ENCODE measurements at regions not wholly inside any gene's neighbourhood (a gene's known extent, or its start where the extent isn't known, plus 50 kb on each side); places are given as distances from the start of the nearest gene placed in this dataset.

DNA sequence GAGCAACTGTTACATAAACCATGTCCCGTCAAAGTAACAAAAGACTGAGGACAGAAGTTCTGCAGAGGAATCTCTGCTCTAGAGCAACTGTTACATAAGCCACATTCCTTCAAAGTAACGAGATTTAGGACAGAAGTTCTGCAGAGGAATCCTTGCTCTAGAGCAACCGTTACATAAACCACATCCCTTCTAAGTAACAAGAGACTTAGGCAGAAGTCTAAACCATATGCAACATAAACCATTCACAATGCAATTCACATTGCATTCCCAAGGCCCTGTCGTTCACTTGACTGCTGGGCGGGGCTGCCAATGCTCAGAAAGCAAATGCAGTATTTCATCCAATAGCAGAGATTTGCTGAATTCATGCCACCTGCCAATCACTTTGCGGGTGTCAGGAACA is 124.4 kb upstream of the PUDP start:
- no peak for DNase-seq (ENCODE audit: low read depth)

- no peak for DNase-seq (ENCODE audit: low read depth)
Observed at GRCh38 chrX:7270933-7271332, 123.0 kb upstream of the PUDP start.

DNA sequence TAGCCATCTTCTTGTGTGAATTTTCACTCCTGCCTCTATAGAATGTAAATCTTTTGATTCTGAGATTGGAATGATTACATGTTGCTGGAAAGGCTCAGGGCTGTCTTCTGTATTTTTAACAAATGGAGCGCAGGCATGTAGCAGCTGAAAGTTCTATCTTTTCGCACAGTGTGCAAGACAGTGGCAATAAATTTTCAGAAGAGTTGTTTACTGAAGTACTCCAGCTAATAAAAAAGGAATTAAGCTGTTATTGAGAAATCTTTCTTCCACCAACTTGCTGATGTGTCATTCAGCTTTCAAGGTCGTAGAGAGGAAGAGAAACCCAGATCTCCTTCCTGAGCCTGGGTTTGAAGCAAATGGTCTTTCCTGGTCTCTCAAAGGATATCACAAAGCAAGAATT is 122.0 kb upstream of the PUDP start:
- peak; percentile 63 for DNase-seq (ENCODE audit: low read depth)

DNA sequence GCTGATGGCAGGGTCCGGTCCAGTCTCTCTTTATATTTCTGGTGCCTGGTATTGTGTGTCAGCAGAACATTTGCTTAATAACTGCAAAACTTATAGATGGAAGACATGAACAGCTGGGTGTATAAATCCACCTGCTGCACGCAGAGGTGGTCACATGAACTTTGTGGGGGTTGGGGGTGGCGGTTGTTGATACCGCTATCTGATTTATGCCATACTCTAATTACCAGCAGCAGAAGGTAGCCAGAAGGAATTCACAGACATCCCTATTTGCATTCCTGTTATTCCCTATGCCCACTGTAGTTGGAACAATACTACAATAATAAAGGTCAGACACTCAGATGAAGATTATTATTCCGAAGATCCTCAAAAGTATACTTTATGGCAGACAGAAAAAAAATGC is 121.6 kb upstream of the PUDP start:
- no peak for DNase-seq (ENCODE audit: low read depth)

DNA sequence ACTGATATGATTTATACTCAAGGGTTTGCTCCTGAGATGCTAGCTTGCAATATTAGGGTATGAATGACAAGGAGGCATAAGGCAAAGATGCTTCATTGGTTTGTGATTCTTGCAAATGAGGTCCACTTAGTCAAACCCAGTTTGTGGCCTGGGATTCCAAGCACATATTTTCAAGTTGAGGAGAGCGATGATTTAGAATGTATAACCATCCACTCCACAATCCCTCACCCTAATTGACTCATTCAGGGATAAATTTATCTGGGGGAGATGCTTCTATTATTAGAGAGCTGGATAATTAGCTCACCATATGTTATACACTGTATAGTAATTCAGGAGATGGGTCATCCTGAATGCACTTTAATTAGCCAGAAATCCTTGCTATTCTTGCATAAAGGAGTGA is 118.3 kb upstream of the PUDP start:
- DNase-seq (ENCODE audit: low read depth) = no peak

DNA sequence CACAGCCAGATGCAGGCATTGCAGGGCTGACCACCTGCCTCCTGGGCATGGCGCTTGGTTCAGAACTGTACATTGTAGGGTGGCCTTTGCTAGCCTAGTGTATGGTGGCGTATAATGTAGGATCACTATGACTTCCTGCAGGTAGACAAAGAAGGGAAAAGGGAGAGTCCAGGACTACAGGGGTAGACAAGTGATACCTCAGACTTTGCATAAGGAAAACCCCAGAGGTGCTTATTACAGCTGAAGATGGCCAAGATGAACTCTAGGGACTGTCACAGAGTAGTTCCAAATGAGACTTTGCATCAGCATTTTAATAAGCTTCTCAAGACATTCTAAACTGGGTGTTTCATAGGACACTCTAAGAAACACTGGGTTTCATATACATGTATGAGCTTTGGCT is 116.4 kb upstream of the PUDP start:
- no peak for DNase-seq (ENCODE audit: low read depth)

GRCh38 chrX:7263961-7264360 is 116.0 kb upstream of the PUDP start:
- no peak for DNase-seq (ENCODE audit: low read depth)

GRCh38 chrX:7263330-7263729 is 115.4 kb upstream of the PUDP start:
- DNase-seq (ENCODE audit: low read depth) = no peak

DNA sequence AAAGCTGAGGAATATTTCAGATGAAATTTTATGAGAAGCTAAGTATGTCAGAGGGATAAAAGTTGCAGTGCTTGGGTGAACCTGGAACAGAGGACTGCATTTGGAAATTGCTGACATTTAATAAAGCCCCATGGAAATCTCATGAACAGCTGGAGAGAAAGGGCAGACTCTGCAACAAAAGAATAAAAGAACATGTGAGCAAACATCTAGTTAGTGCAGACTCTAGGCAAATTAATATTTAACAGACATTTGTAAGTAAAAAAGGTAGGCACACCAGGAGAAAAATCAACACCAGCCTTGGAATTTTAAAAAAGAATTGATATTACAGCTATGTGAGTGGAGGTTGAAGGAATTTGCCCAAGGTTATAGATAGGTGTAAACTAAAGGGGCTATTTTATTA is 114.6 kb upstream of the PUDP start:
- DNase-seq (ENCODE audit: low read depth) = no peak

- no peak for DNase-seq (ENCODE audit: low read depth)
Observed at GRCh38 chrX:7261672-7262332, 113.8 kb upstream of the PUDP start.

DNA sequence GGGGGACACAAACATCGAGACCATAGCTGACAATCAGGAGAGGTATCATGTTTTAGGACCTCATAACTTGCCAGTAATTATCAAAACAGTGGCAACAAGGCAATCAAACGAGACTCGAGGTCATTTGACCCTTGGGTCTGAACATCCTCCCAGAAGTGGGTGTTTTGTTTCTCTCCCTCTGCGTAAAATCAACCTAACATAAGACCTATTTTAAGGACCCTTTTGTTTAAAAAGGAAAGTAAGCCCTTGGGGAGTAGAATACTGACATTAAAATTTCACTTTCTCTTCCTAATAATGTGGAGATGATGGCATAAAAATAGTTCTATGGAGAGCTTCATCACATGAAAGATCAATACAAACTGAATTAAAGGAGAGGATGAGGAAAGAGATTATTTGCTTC is 106.2 kb upstream of the PUDP start:
- no peak for DNase-seq (ENCODE audit: low read depth)

- no peak for DNase-seq (ENCODE audit: low read depth)
Observed at GRCh38 chrX:7253565-7253964, 105.6 kb upstream of the PUDP start.

DNA sequence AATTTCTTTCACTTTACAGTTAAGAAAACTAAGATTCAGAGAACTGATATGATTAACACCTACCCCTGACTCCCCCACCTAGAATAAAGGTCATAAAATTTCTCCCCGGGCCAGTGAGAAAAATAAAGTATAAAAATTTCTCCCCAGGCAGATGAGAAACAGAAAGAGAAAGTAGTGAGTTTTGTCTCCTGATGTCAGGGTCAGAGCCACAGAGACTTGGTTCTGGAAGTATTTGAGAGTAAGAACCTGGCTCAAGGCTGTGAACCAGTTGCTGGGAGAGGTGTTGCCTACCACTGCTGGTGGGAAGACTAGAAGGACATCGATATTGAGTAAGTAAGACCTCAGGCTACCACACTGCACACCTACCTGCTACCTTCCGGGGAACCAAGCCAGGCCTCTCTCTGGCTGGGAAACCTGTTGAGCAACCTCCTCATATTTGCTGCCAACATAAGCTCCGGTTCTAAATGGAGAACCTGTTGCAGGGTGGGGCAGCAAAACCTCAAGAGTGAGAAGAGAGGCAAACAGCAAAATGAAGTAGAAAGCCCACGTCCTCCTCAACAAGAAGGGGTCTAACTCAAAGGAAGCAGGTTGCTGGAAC is 104.2 kb upstream of the PUDP start:
- DNase-seq (ENCODE audit: low read depth) = no peak

GRCh38 chrX:7247346-7247745 is 99.4 kb upstream of the PUDP start:
- DNase-seq (ENCODE audit: low read depth) = no peak

- no peak for DNase-seq (ENCODE audit: low read depth)
Observed at GRCh38 chrX:7244405-7244804, 96.5 kb upstream of the PUDP start.

- no peak for DNase-seq (ENCODE audit: low read depth)
Observed at GRCh38 chrX:7242613-7243012, 94.7 kb upstream of the PUDP start.

DNA sequence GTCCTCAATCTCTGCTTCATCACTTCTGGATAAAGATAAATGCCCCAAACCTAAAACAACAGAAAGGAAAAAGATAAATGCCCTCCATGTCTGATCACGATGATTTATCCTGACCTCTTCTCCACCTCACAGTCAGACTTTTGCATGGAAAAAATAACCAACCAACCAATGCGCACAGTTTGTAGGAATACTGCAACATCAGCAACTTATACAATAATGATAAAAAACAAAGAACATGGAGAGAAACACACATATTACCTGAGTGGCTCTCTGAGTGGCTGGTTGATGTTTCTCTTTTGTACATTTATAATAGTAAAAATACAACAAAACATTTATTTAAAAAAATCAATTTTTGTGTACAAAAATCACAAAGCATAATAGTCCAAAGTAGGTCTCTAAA is 93.0 kb upstream of the PUDP start:
- DNase-seq (ENCODE audit: low read depth) = no peak

- no peak for DNase-seq (ENCODE audit: low read depth)
Observed at GRCh38 chrX:7235071-7235470, 87.1 kb upstream of the PUDP start.

- DNase-seq (ENCODE audit: low read depth) = no peak
Observed at GRCh38 chrX:7233580-7234406, 85.8 kb upstream of the PUDP start.

DNA sequence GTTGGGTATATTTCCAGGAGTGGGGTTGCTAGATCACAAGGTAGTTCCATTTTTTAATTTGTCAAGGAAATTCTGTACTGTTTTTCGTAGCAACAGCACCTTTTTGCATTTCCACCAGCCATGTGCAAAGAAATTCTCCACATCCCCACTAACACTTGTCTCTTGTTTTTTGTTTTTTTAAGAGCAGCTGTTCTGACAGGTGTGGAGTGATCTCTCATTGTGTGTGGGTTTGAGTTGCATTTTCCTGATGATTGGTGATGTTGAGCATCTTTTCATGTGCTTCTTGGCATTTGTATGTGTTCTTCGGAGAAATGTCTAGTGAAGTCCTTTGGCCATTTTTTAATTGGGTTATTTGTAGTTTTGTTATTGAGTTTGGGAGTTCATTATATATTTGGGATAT is 80.3 kb upstream of the PUDP start:
- DNase-seq (ENCODE audit: low read depth) = no peak

GRCh38 chrX:7225338-7225737 is 77.4 kb upstream of the PUDP start:
- no peak for DNase-seq (ENCODE audit: low read depth)

GRCh38 chrX:7223271-7223670 is 75.3 kb upstream of the PUDP start:
- no peak for DNase-seq (ENCODE audit: low read depth)

- no peak for DNase-seq (ENCODE audit: low read depth)
Observed at GRCh38 chrX:7220121-7220520, 72.2 kb upstream of the PUDP start.
